Mucosa of descending colon (tissue), 3 donors: ENCODE measurements at regions not wholly inside any gene's neighbourhood (a gene's known extent, or its start where the extent isn't known, plus 50 kb on each side); places are given as distances from the start of the nearest gene placed in this dataset.
"Not testable (repeated sequence)": the region's sequence is repeated elsewhere in the genome, so short reads cannot be mapped to it uniquely, and the experiment has no call there.

ENCODE experiments used
- ATAC-seq: fragments of 200-7000 bp; cut with Tn5 transposase; one replicate; pipeline ENCODE4 v1.9.1; 2020; ENCODE audit warnings: mild to moderate bottlenecking, moderate library complexity
- DNase-seq, 3 donors: peaks; one replicate each; pipeline ENCODE4 v3.0.0-alpha.2; 2020
- H3K36me3 ChIP-seq: fragments of 200-600 bp; one replicate; pipeline ENCODE4 v1.8.0; 2021; ENCODE audit warnings: low read depth, mild to moderate bottlenecking
- H3K4me1 ChIP-seq: fragments of 200-600 bp; one replicate; pipeline ENCODE4 v1.8.0; 2021; ENCODE audit warnings: low read depth, mild to moderate bottlenecking
- H3K4me3 ChIP-seq: fragments of 200-600 bp; one replicate; pipeline ENCODE4 v1.8.0; 2021; ENCODE audit warnings: mild to moderate bottlenecking
- H3K9me3 ChIP-seq: fragments of 200-600 bp; one replicate; pipeline ENCODE4 v1.8.0; 2021; ENCODE audit warnings: mild to moderate bottlenecking
- intact Hi-C, 2 donors: fragments of 100-400 bp; cut with DNase I in 1 of 2; cut with micrococcal nuclease in 1 of 2; formaldehyde crosslinking; loops; one replicate each; pipeline versions ENCODE4 v1.11.0 to v1.11.1; 2022; cut with DNase I, micrococcal nuclease
- donor health status: DM: no; HTN: no; CAD: no; lungs with moderate emphysema.
- donor health status: DM: no; HTN: no; CAD: no.
- donor health status: DM: no; HTN: yes; CAD: no.

GRCh38 chr21:9572782-9573181, 948.6 kb upstream of the TPTE start:
- H3K9me3 ChIP-seq, intact Hi-C loops, H3K4me3 ChIP-seq, H3K4me1 ChIP-seq, ATAC-seq, H3K36me3 ChIP-seq: not testable (repeated sequence)
- peak in 1 of 3 donors; percentile 44 for DNase-seq

GRCh38 chr21:9573528-9573927, 947.9 kb upstream of the TPTE start:
- H3K36me3 ChIP-seq, intact Hi-C loops, ATAC-seq, H3K9me3 ChIP-seq, DNase-seq, H3K4me1 ChIP-seq, H3K4me3 ChIP-seq: not testable (repeated sequence)

- DNase-seq, H3K36me3 ChIP-seq, H3K4me1 ChIP-seq, ATAC-seq, H3K4me3 ChIP-seq, intact Hi-C loops: not testable (repeated sequence)
- peaks cover 11% of the 10 kb centered on the region for H3K9me3 ChIP-seq
Observed at GRCh38 chr21:9579275-9579674, 942.1 kb upstream of the TPTE start.

GRCh38 chr21:9587941-9588340, 933.4 kb upstream of the TPTE start:
- not testable (repeated sequence) for H3K4me3 ChIP-seq, DNase-seq, H3K36me3 ChIP-seq

GRCh38 chr21:9592591-9592990, 928.8 kb upstream of the TPTE start:
- H3K4me1 ChIP-seq, intact Hi-C loops, ATAC-seq, H3K9me3 ChIP-seq, H3K4me3 ChIP-seq, DNase-seq, H3K36me3 ChIP-seq: not testable (repeated sequence)

More at GRCh38 chr21:9587941-9588340, 933.4 kb upstream of the TPTE start:
- H3K9me3 ChIP-seq, intact Hi-C loops, ATAC-seq, H3K4me1 ChIP-seq: not testable (repeated sequence)

- H3K36me3 ChIP-seq, H3K9me3 ChIP-seq, intact Hi-C loops, H3K4me1 ChIP-seq, DNase-seq, H3K4me3 ChIP-seq, ATAC-seq: not testable (repeated sequence)
Observed at GRCh38 chr21:9593646-9594045, 927.7 kb upstream of the TPTE start.

- ATAC-seq, intact Hi-C loops, H3K36me3 ChIP-seq, H3K4me3 ChIP-seq, DNase-seq, H3K4me1 ChIP-seq: not testable (repeated sequence)
- peaks cover 10% of the 10 kb centered on the region for H3K9me3 ChIP-seq
Observed at GRCh38 chr21:9614011-9614410, 907.4 kb upstream of the TPTE start.

GRCh38 chr21:9621121-9621793, 900.1 kb upstream of the TPTE start:
- H3K9me3 ChIP-seq, H3K4me3 ChIP-seq, H3K36me3 ChIP-seq, intact Hi-C loops, H3K4me1 ChIP-seq, ATAC-seq, DNase-seq: not testable (repeated sequence)

- H3K4me3 ChIP-seq, ATAC-seq, intact Hi-C loops, H3K9me3 ChIP-seq, H3K36me3 ChIP-seq, DNase-seq, H3K4me1 ChIP-seq: not testable (repeated sequence)
Observed at GRCh38 chr21:9628051-9628450, 893.3 kb upstream of the TPTE start.

- H3K9me3 ChIP-seq = peaks cover 42% of the 10 kb centered on the region
- H3K4me3 ChIP-seq, DNase-seq, H3K36me3 ChIP-seq, H3K4me1 ChIP-seq, intact Hi-C loops, ATAC-seq: not testable (repeated sequence)
Observed at GRCh38 chr21:9647409-9647808, 874.0 kb upstream of the TPTE start.

- peaks cover 49% of the 10 kb centered on the region for H3K9me3 ChIP-seq
- H3K4me1 ChIP-seq, intact Hi-C loops, DNase-seq, ATAC-seq, H3K4me3 ChIP-seq, H3K36me3 ChIP-seq: not testable (repeated sequence)
Observed at GRCh38 chr21:9648331-9648730, 873.1 kb upstream of the TPTE start.

- H3K36me3 ChIP-seq, H3K4me3 ChIP-seq, intact Hi-C loops, DNase-seq, ATAC-seq, H3K4me1 ChIP-seq: not testable (repeated sequence)
- H3K9me3 ChIP-seq = peaks cover 57% of the 10 kb centered on the region
Observed at GRCh38 chr21:9648947-9649720, 872.2 kb upstream of the TPTE start.

GRCh38 chr21:9652819-9653218, 868.6 kb upstream of the TPTE start:
- H3K4me1 ChIP-seq, H3K4me3 ChIP-seq, DNase-seq, intact Hi-C loops, H3K36me3 ChIP-seq: not testable (repeated sequence)
- ATAC-seq = peak; percentile 12
- H3K9me3 ChIP-seq = peaks cover 82% of the 10 kb centered on the region

GRCh38 chr21:9655221-9655620, 866.2 kb upstream of the TPTE start:
- ATAC-seq, intact Hi-C loops, DNase-seq: not testable (repeated sequence)

More at GRCh38 chr21:9655221-9655620, 866.2 kb upstream of the TPTE start:
- not testable (repeated sequence) for H3K4me3 ChIP-seq, H3K36me3 ChIP-seq, H3K4me1 ChIP-seq
- peaks cover 62% of the 10 kb centered on the region for H3K9me3 ChIP-seq
